H9 (cell line): ENCODE measurements at regions not wholly inside any gene's neighbourhood (a gene's known extent, or its start where the extent isn't known, plus 50 kb on each side); places are given as distances from the start of the nearest gene placed in this dataset.

Experiments
- DNase-seq: peaks from one replicate; pipeline ENCODE4 v3.0.0-alpha.2; 2017
- H2AFZ ChIP-seq: one replicate; pipeline ENCODE4 v1.6.1; 2013; ENCODE audit warnings: mild to moderate bottlenecking, low read length, control low read depth, moderate library complexity
- H2AK5ac ChIP-seq: 2 replicates; pipeline ENCODE4 v1.6.1; 2013; ENCODE audit warnings: low read length, control low read depth, mixed read lengths; ENCODE audit not compliant: insufficient read length
- H2BK120ac ChIP-seq: one replicate; pipeline ENCODE4 v1.6.1; 2013; ENCODE audit warnings: low read depth, mild to moderate bottlenecking, low read length, control low read depth, inconsistent platforms; ENCODE audit not compliant: poor library complexity, severe bottlenecking
- H2BK12ac ChIP-seq: 2 replicates; pipeline ENCODE4 v1.6.1; 2013; ENCODE audit warnings: low read length, control low read depth, mixed read lengths, low read depth; ENCODE audit not compliant: insufficient read length
- H2BK15ac ChIP-seq: 2 replicates; pipeline ENCODE4 v1.6.1; 2013; ENCODE audit warnings: low read depth, low read length, control low read depth
- H2BK20ac ChIP-seq: one replicate; pipeline ENCODE4 v1.6.1; 2013; ENCODE audit warnings: low read depth, mild to moderate bottlenecking, low read length, control low read depth, inconsistent platforms; ENCODE audit not compliant: poor library complexity, severe bottlenecking
- H2BK5ac ChIP-seq: 2 replicates; pipeline ENCODE4 v1.6.1; 2013; ENCODE audit warnings: low read length, control low read depth, mixed read lengths; ENCODE audit not compliant: insufficient read length
- H3K14ac ChIP-seq: 2 replicates; pipeline ENCODE4 v1.6.1; 2013; ENCODE audit warnings: low read length, control low read depth; ENCODE audit not compliant: insufficient read depth
- H3K18ac ChIP-seq: 2 replicates; pipeline ENCODE4 v1.6.1; 2013; ENCODE audit warnings: low read depth, mild to moderate bottlenecking, mixed read lengths, low read length, control low read depth; ENCODE audit not compliant: insufficient read length
- H3K23ac ChIP-seq: 2 replicates; pipeline ENCODE4 v1.6.1; 2013; ENCODE audit warnings: low read length, control low read depth, mixed read lengths, low read depth; ENCODE audit not compliant: insufficient read length
- H3K23me2 ChIP-seq: 2 replicates; pipeline ENCODE4 v1.6.1; 2013; ENCODE audit warnings: low read depth, mild to moderate bottlenecking, mixed read lengths, low read length, control low read depth; ENCODE audit not compliant: insufficient read length, poor library complexity, severe bottlenecking
- H3K27ac ChIP-seq: 2 replicates; pipeline ENCODE4 v1.5.1; 2013; ENCODE audit warnings: low read length, control low read depth, mixed read lengths, low read depth; ENCODE audit not compliant: insufficient read length
- H3K27me3 ChIP-seq: 2 replicates; pipeline ENCODE4 v1.6.1; 2013; ENCODE audit warnings: low read length, control low read depth, inconsistent platforms; ENCODE audit not compliant: insufficient read depth
- H3K4ac ChIP-seq: 2 replicates; pipeline ENCODE4 v1.6.1; 2013; ENCODE audit warnings: low read depth, mild to moderate bottlenecking, control low read depth, inconsistent platforms, low read length, moderate library complexity
- H3K4me1 ChIP-seq: 2 replicates; pipeline ENCODE4 v1.6.1; 2013; ENCODE audit warnings: low read length, control low read depth, inconsistent platforms; ENCODE audit not compliant: insufficient read depth
- H3K4me2 ChIP-seq: 2 replicates; pipeline ENCODE4 v1.6.1; 2013; ENCODE audit warnings: low read length, control low read depth, mixed read lengths; ENCODE audit not compliant: insufficient read length, insufficient read depth
- H3K56ac ChIP-seq: 2 replicates; pipeline ENCODE4 v1.6.1; 2013; ENCODE audit warnings: low read depth, mild to moderate bottlenecking, mixed read lengths, low read length, control low read depth; ENCODE audit not compliant: insufficient read length
- H3K79me1 ChIP-seq: 2 replicates; pipeline ENCODE4 v1.6.1; 2013; ENCODE audit warnings: low read depth, mild to moderate bottlenecking, moderate library complexity, low read length, control low read depth, inconsistent platforms; ENCODE audit not compliant: insufficient read depth, poor library complexity, severe bottlenecking
- H3K79me2 ChIP-seq: 2 replicates; pipeline ENCODE4 v1.6.1; 2013; ENCODE audit warnings: low read length, control low read depth, inconsistent platforms; ENCODE audit not compliant: insufficient read depth
- H3K9ac ChIP-seq: 2 replicates; pipeline ENCODE4 v1.6.1; 2013; ENCODE audit warnings: low read length, control low read depth, mixed read lengths; ENCODE audit not compliant: insufficient read length; ENCODE audit errors: extremely low read depth
- H3K9me3 ChIP-seq: one replicate; pipeline ENCODE4 v1.6.1; 2013; ENCODE audit warnings: low read depth, low read length, inconsistent platforms; ENCODE audit not compliant: control insufficient read depth
- H3T11ph ChIP-seq: one replicate; pipeline ENCODE4 v1.6.1; 2013; ENCODE audit warnings: mild to moderate bottlenecking, low read length, control low read depth, inconsistent platforms
- H4K20me1 ChIP-seq: one replicate; pipeline ENCODE4 v1.6.1; 2013; ENCODE audit not compliant: control insufficient read depth, insufficient read length, insufficient read depth
- H4K5ac ChIP-seq: 2 replicates; pipeline ENCODE4 v1.6.1; 2013; ENCODE audit warnings: low read depth, mild to moderate bottlenecking, mixed read lengths, low read length, control low read depth; ENCODE audit not compliant: insufficient read length
- H4K8ac ChIP-seq: replicated peaks from 2 replicates; pipeline ENCODE4 v1.6.1; 2013; ENCODE audit warnings: low read length, control low read depth, mixed read lengths, low read depth; ENCODE audit not compliant: insufficient read length
- H4K91ac ChIP-seq: 2 replicates; pipeline ENCODE4 v1.6.1; 2013; ENCODE audit warnings: low read depth, mild to moderate bottlenecking, moderate library complexity, mixed read lengths, low read length, control low read depth; ENCODE audit not compliant: insufficient read length
- H3K27ac Mint-ChIP-seq, 3 experiments: 2 replicates in 2 of 3; 3 replicates in 1 of 3; pipeline ENCODE4 v1.8.0; 2020 to 2021; ENCODE audit warnings: mixed read lengths in 3 of 3, mild to moderate bottlenecking in 1 of 3, moderate library complexity in 1 of 3
- H3K27me3 Mint-ChIP-seq: 2 replicates; pipeline ENCODE4 v1.8.0; 2021; ENCODE audit warnings: low read depth, mild to moderate bottlenecking, moderate library complexity, mixed read lengths
- H3K36me3 Mint-ChIP-seq, 3 experiments: 2 replicates in 2 of 3; 3 replicates in 1 of 3; pipeline ENCODE4 v1.8.0; 2020 to 2021; ENCODE audit warnings: low read depth in 3 of 3, mixed read lengths in 3 of 3; ENCODE audit not compliant: insufficient read depth in 1 of 3
- H3K4me1 Mint-ChIP-seq, 2 experiments: 2 replicates each; pipeline ENCODE4 v1.8.0; 2020; ENCODE audit warnings: mixed read lengths in 2 of 2
- H3K4me3 Mint-ChIP-seq, 2 experiments: 2 replicates in 1 of 2; 3 replicates in 1 of 2; pipeline ENCODE4 v1.8.0; 2020 to 2021; ENCODE audit warnings: mild to moderate bottlenecking in 2 of 2, mixed read lengths in 2 of 2, moderate library complexity in 1 of 2
- H3K9me3 Mint-ChIP-seq, 2 experiments: 2 replicates in 1 of 2; 3 replicates in 1 of 2; pipeline ENCODE4 v1.8.0; 2020; ENCODE audit warnings: mild to moderate bottlenecking in 2 of 2, mixed read lengths in 2 of 2, moderate library complexity in 1 of 2
- CTCF ChIP-seq: fragments of 200-600 bp; sonication (generic); conservative IDR thresholded peaks from 3 replicates; pipeline ENCODE4 v1.8.0; 2021; ENCODE audit warnings: antibody characterized with exemption, mild to moderate bottlenecking

- no peak overlapping the region for H3K9ac ChIP-seq
Observed at GRCh38 chr13:81409284-81409683, 1068.4 kb upstream of the SPRY2 start.

More at GRCh38 chr13:81409284-81409683, 1068.4 kb upstream of the SPRY2 start:
- no peaks in the 10 kb centered on the region for H3K27me3 Mint-ChIP-seq
- Histone ChIP-seq H2BK15ac (no peak overlapping the region), H3K79me1 (no peaks in the 10 kb centered on the region), H3K4ac (no peak overlapping the region), H3K27me3 (no peaks in the 10 kb centered on the region), H3K23ac (no peak overlapping the region), H2BK20ac (no peak overlapping the region), H2BK5ac (no peak overlapping the region), H4K91ac (no peak overlapping the region), H4K8ac (no peak overlapping the region), H2AFZ (no peak overlapping the region), H3K14ac (no peak overlapping the region), H3K9me3 (no peaks in the 10 kb centered on the region), H3T11ph (no peak overlapping the region), H2AK5ac (no peak overlapping the region), H3K23me2 (no peaks in the 10 kb centered on the region), H3K18ac (no peak overlapping the region), H3K79me2 (no peaks in the 10 kb centered on the region), H2BK12ac (no peak overlapping the region), H4K5ac (no peak overlapping the region), H2BK120ac (no peak overlapping the region), H4K20me1 (no peaks in the 10 kb centered on the region), H3K4me2 (no peak overlapping the region), H3K4me1 (no peaks in the 10 kb centered on the region), H3K56ac (no peak overlapping the region), H3K27ac (no peak overlapping the region)
- H3K4me1 Mint-ChIP-seq, result no peaks in the 10 kb centered on the region
- no peak overlapping the region for H3K4me3 Mint-ChIP-seq
- H3K27ac Mint-ChIP-seq, result no peak overlapping the region
- TF ChIP-seq CTCF, result no peak
- no peaks in the 10 kb centered on the region for H3K9me3 Mint-ChIP-seq
- DNase-seq, result no peak
- no peaks in the 10 kb centered on the region; a peak in 1 of 7 replicates for H3K36me3 Mint-ChIP-seq
